Liver (tissue), 7 donors: ENCODE measurements at regions not wholly inside any gene's neighbourhood (a gene's known extent, or its start where the extent isn't known, plus 50 kb on each side); places are given as distances from the start of the nearest gene placed in this dataset.

Source experiments
- DNase-seq: peaks from one replicate; pipeline ENCODE4 v3.0.0-alpha.2; 2017; ENCODE audit warnings: low spot score
- H3K27ac ChIP-seq, 2 donors: one replicate each; pipeline ENCODE4 v1.7.0; 2013; ENCODE audit warnings: inconsistent platforms in 2 of 2, low read length in 2 of 2, control low read depth in 1 of 2, low read depth in 1 of 2, mild to moderate bottlenecking in 1 of 2
- H3K27me3 ChIP-seq, 4 donors: one replicate each; pipeline versions ENCODE4 v1.6.1 to v1.7.0; 2013; ENCODE audit warnings: low read length in 3 of 4, inconsistent platforms in 1 of 4, mild to moderate bottlenecking in 1 of 4, moderate library complexity in 1 of 4; ENCODE audit not compliant: control insufficient read depth in 4 of 4, insufficient read depth in 4 of 4
- H3K36me3 ChIP-seq, 4 donors: one replicate each; pipeline versions ENCODE4 v1.6.1 to v1.7.0; 2013; ENCODE audit warnings: low read length in 3 of 4, mild to moderate bottlenecking in 3 of 4, low read depth in 1 of 4, moderate library complexity in 1 of 4; ENCODE audit not compliant: control insufficient read depth in 4 of 4, insufficient read depth in 3 of 4
- H3K4me1 ChIP-seq, 4 donors: one replicate each; pipeline versions ENCODE4 v1.6.1 to v1.7.0; 2013; ENCODE audit warnings: low read length in 3 of 4, mild to moderate bottlenecking in 3 of 4, moderate library complexity in 1 of 4; ENCODE audit not compliant: control insufficient read depth in 4 of 4, insufficient read depth in 4 of 4
- H3K4me3 ChIP-seq, 3 donors: one replicate each; pipeline versions ENCODE4 v1.6.1 to v1.7.0; 2013; ENCODE audit warnings: low read length in 3 of 3, control low read depth in 1 of 3, low read depth in 1 of 3, mild to moderate bottlenecking in 1 of 3
- H3K9ac ChIP-seq, 2 donors: one replicate each; pipeline ENCODE4 v1.7.0; 2013; ENCODE audit warnings: low read length in 2 of 2, mild to moderate bottlenecking in 2 of 2, moderate library complexity in 2 of 2, control low read depth in 1 of 2, low read depth in 1 of 2
- H3K9me3 ChIP-seq, 4 donors: one replicate each; pipeline versions ENCODE4 v1.6.1 to v1.7.0; 2013; ENCODE audit warnings: low read length in 3 of 4; ENCODE audit not compliant: control insufficient read depth in 4 of 4
- FOXA1 ChIP-seq: IDR thresholded peaks from 2 replicates; pipeline ENCODE4 v1.6.1; 2016; ENCODE audit warnings: antibody characterized with exemption
- HNF4G ChIP-seq: IDR thresholded peaks from 2 replicates; pipeline ENCODE4 v1.6.1; 2016; ENCODE audit warnings: antibody characterized with exemption
- JUND ChIP-seq, 2 donors: IDR thresholded peaks; 2 replicates each; pipeline ENCODE4 v1.6.1; 2016; ENCODE audit warnings: antibody characterized with exemption in 2 of 2
- MAX ChIP-seq: IDR thresholded peaks from 2 replicates; pipeline ENCODE4 v1.6.1; 2016; ENCODE audit warnings: antibody characterized with exemption
- RAD21 ChIP-seq, 2 donors: IDR thresholded peaks; 2 replicates each; pipeline ENCODE4 v1.6.1; 2016; ENCODE audit warnings: antibody characterized with exemption in 2 of 2, mild to moderate bottlenecking in 2 of 2
- TAF1 ChIP-seq: conservative IDR thresholded peaks from 2 replicates; pipeline ENCODE4 v1.6.1; 2016; ENCODE audit warnings: antibody characterized with exemption, mild to moderate bottlenecking
- YY1 ChIP-seq: IDR thresholded peaks from 2 replicates; pipeline ENCODE4 v1.6.1; 2016; ENCODE audit warnings: antibody characterized with exemption, mild to moderate bottlenecking
- ZBTB33 ChIP-seq: IDR thresholded peaks from 2 replicates; pipeline ENCODE4 v1.6.1; 2016; ENCODE audit warnings: antibody characterized with exemption
- WGBS: extraction: QIAGEN DNeasy Blood & Tissue Kit; methylation state at CpG from one replicate; pipeline ENCODE4 v1.1.7; 2013; 5-methylcytosine and 5-hydroxymethylcytosine counted together
- TF ChIP-seq, protein P1 (sequence below): IDR thresholded peaks from 2 replicates; pipeline ENCODE4 v1.6.1; 2016; ENCODE audit warnings: antibody characterized with exemption, mild to moderate bottlenecking
- donor health status: healthy.
- donor health status: healthy.
- donor health status: healthy.
- donor health status: healthy.

DNA sequence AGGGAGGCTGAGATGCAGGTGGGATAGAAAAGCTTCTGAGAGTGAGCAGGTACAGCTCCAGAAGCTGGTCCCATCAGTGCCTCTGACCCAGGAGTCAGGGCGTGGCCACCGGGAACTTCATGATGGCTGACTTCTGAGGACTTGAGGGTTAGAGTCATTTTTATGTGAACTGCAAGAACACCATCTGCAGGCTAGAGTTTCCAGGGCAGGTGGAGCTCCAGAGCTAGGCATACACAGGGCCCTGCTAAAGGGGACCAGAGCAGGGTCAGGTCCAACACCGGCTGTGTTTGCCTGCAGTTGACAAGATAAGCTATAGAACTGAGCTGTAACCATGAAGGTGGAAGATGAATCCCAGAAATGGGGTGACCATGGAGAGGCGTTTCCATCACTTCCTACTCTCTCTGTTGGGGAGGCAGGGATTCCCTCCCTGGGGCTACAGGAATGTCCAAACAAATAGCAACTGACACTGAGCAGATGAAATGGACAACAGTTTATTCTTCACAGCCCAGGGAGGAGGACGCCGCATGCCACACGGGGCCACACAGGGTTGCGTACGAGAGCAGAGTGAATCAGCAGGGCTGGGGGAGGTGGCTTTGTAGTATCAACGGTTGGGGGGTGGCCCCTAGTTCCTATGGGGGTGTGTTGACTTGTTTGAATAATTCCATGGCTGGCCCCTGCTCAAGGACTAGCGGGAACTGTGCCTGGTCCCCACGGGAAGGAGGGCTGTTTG is 77.6 kb upstream of the ZNF516 start:
- Histone ChIP-seq H3K4me3 (no peak overlapping the region), H3K27ac (peak overlapping the region in 1 of 2 donors; percentile 53), H3K9ac (no peak overlapping the region), H3K36me3 (no peaks in the 10 kb centered on the region), H3K9me3 (no peaks in the 10 kb centered on the region), H3K27me3 (no peaks in the 10 kb centered on the region), H3K4me1 (peaks cover 0 to 5% (median 1%) of the 10 kb centered on the region in 4 donors)
- no peak for TF ChIP-seq ZBTB33
- TF ChIP-seq TAF1 = no peak
- TF ChIP-seq JUND (IDR thresholded peaks at IDR 0.05) = no peak
- TF ChIP-seq HNF4G = no peak
- peak in 1 of 2 donors; percentile 12 for TF ChIP-seq RAD21 (IDR thresholded peaks at IDR 0.05)
- TF ChIP-seq, protein P1, sequence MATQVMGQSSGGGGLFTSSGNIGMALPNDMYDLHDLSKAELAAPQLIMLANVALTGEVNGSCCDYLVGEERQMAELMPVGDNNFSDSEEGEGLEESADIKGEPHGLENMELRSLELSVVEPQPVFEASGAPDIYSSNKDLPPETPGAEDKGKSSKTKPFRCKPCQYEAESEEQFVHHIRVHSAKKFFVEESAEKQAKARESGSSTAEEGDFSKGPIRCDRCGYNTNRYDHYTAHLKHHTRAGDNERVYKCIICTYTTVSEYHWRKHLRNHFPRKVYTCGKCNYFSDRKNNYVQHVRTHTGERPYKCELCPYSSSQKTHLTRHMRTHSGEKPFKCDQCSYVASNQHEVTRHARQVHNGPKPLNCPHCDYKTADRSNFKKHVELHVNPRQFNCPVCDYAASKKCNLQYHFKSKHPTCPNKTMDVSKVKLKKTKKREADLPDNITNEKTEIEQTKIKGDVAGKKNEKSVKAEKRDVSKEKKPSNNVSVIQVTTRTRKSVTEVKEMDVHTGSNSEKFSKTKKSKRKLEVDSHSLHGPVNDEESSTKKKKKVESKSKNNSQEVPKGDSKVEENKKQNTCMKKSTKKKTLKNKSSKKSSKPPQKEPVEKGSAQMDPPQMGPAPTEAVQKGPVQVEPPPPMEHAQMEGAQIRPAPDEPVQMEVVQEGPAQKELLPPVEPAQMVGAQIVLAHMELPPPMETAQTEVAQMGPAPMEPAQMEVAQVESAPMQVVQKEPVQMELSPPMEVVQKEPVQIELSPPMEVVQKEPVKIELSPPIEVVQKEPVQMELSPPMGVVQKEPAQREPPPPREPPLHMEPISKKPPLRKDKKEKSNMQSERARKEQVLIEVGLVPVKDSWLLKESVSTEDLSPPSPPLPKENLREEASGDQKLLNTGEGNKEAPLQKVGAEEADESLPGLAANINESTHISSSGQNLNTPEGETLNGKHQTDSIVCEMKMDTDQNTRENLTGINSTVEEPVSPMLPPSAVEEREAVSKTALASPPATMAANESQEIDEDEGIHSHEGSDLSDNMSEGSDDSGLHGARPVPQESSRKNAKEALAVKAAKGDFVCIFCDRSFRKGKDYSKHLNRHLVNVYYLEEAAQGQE = no peak
- no peak for TF ChIP-seq FOXA1
- TF ChIP-seq YY1 = no peak
- TF ChIP-seq MAX = no peak
- WGBS = 73% methylated on average over 12 of the region's 12 CpGs
- DNase-seq = no peak

- no peaks in the 10 kb centered on the region for H3K27me3 ChIP-seq
- H3K9me3 ChIP-seq = no peaks in the 10 kb centered on the region
- H3K4me1 ChIP-seq = peaks cover 0 to 5% (median 1%) of the 10 kb centered on the region in 4 donors
- 88% methylated on average over 3 of the region's 3 CpGs for WGBS
- H3K4me3 ChIP-seq = no peak overlapping the region
- no peak overlapping the region for H3K27ac ChIP-seq
- no peak overlapping the region for H3K9ac ChIP-seq
- no peaks in the 10 kb centered on the region for H3K36me3 ChIP-seq
- no peak for DNase-seq
- TF ChIP-seq ZBTB33 = no peak
Measured at GRCh38 chr18:76571689-76572088, 76.6 kb upstream of the ZNF516 start.
